SK-N-SH (cell line): ENCODE measurements at regions not wholly inside any gene's neighbourhood (a gene's known extent, or its start where the extent isn't known, plus 50 kb on each side); places are given as distances from the start of the nearest gene placed in this dataset.

Experiments
- CTCF ChIA-PET: fragments of 300-600, 350-600 bp; formaldehyde crosslinking; extraction: SDS; loops from one replicate; lab custom pipeline; 2021; lab: Yijun Ruan, JAX
- POLR2A ChIA-PET: fragments of 350-600 bp; sonication (Branson Sonifier 250); formaldehyde crosslinking; extraction: SDS; loops from one replicate; lab custom pipeline; 2020; ENCODE audit warnings: antibody characterized with exemption, inconsistent platforms; lab: Yijun Ruan, JAX
- DNase-seq: peaks from one replicate; pipeline ENCODE4 v3.0.0; 2012
- H2AFZ ChIP-seq: fragments of 200-600 bp; sonication (generic); 2 replicates; pipeline ENCODE4 v1.8.1; 2016; ENCODE audit warnings: antibody characterized with exemption, mild to moderate bottlenecking, low read depth
- H3F3A ChIP-seq: fragments of 200-600 bp; sonication (generic); replicated peaks from 2 replicates; pipeline ENCODE3; 2016; ENCODE audit warnings: antibody characterized with exemption, mild to moderate bottlenecking; ENCODE audit not compliant: insufficient read depth
- H3K27ac ChIP-seq, 2 experiments: fragments of 200-500 bp in 1 of 2; fragments of 200-600 bp in 1 of 2; sonication (Bioruptor generic) in 1 of 2; sonication (generic), shearing (Covaris generic) in 1 of 2; 2 replicates each; pipeline versions ENCODE4 v1.5.1 to v1.6.1; 2014 to 2016; ENCODE audit warnings: low read depth in 2 of 2, inconsistent platforms in 1 of 2, low read length in 1 of 2, mild to moderate bottlenecking in 1 of 2, mixed read lengths in 1 of 2
- H3K27me3 ChIP-seq: fragments of 200-600 bp; sonication (generic), shearing (Covaris generic); 2 replicates; pipeline ENCODE4 v1.6.1; 2016; ENCODE audit warnings: mixed run types; ENCODE audit not compliant: insufficient read depth
- H3K36me3 ChIP-seq, 2 experiments: fragments of 200-500 bp in 1 of 2; fragments of 200-600 bp in 1 of 2; sonication (Bioruptor generic) in 1 of 2; sonication (generic) in 1 of 2; replicated peaks in 1 of 2; 2 replicates each; pipeline versions ENCODE3 to v1.5.1; 2014 to 2016; ENCODE audit warnings: low read length in 1 of 2, mild to moderate bottlenecking in 1 of 2; ENCODE audit not compliant: insufficient read depth in 2 of 2, control insufficient read depth in 1 of 2
- H3K4me1 ChIP-seq, 2 experiments: fragments of 200-500 bp in 1 of 2; fragments of 200-600 bp in 1 of 2; sonication (Bioruptor generic) in 1 of 2; sonication (generic), shearing (Covaris generic) in 1 of 2; 2 replicates each; pipeline versions ENCODE4 v1.5.1 to v1.6.1; 2014 to 2016; ENCODE audit warnings: low read depth in 1 of 2, low read length in 1 of 2, mixed run types in 1 of 2; ENCODE audit not compliant: insufficient read depth in 2 of 2, control insufficient read depth in 1 of 2
- H3K4me2 ChIP-seq: fragments of 200-600 bp; sonication (generic), shearing (Covaris generic); 2 replicates; pipeline ENCODE4 v1.6.1; 2017; ENCODE audit warnings: mixed run types
- H3K4me3 ChIP-seq, 2 experiments: fragments of 200-500 bp in 1 of 2; fragments of 200-600 bp in 1 of 2; sonication (Bioruptor generic) in 1 of 2; sonication (generic), shearing (Covaris generic) in 1 of 2; 2 replicates each; pipeline versions ENCODE4 v1.5.1 to v1.8.1; 2014 to 2016; ENCODE audit warnings: low read depth in 2 of 2, inconsistent platforms in 1 of 2, low read length in 1 of 2, mild to moderate bottlenecking in 1 of 2, mixed read lengths in 1 of 2, moderate library complexity in 1 of 2
- H3K79me2 ChIP-seq: fragments of 200-600 bp; sonication (generic); 2 replicates; pipeline ENCODE4 v1.8.1; 2017; ENCODE audit warnings: mild to moderate bottlenecking; ENCODE audit not compliant: insufficient read depth
- H3K9ac ChIP-seq: fragments of 200-600 bp; sonication (generic); 2 replicates; pipeline ENCODE4 v1.6.1; 2017; ENCODE audit warnings: mixed run types
- H3K9me2 ChIP-seq: fragments of 200-600 bp; sonication (generic); 2 replicates; pipeline ENCODE4 v1.6.1; 2017; ENCODE audit warnings: mixed run types
- H3K9me3 ChIP-seq: fragments of 200-600 bp; sonication (generic); 2 replicates; pipeline ENCODE4 v1.6.1; 2017; ENCODE audit warnings: mixed run types, mild to moderate bottlenecking, moderate library complexity
- H4K20me1 ChIP-seq: fragments of 200-600 bp; sonication (generic); 2 replicates; pipeline ENCODE4 v1.6.1; 2017; ENCODE audit warnings: mild to moderate bottlenecking, mixed run types; ENCODE audit not compliant: insufficient read depth
- CTCF ChIP-seq: fragments of 200-600 bp; sonication (generic); IDR thresholded peaks from 2 replicates; pipeline ENCODE4 v1.6.1; 2017; ENCODE audit warnings: antibody characterized with exemption, mild to moderate bottlenecking, moderate library complexity
- ELF1 ChIP-seq: IDR thresholded peaks from 2 replicates; pipeline ENCODE4 v1.4.0; 2012
- EP300 ChIP-seq, 2 experiments: IDR thresholded peaks; 2 replicates each; pipeline versions ENCODE4 v1.4.0 to v1.6.1; 2012; ENCODE audit warnings: borderline replicate concordance in 1 of 2, low read depth in 1 of 2, low read length in 1 of 2
- EZH2phosphoT487 ChIP-seq: fragments of 200-600 bp; sonication (generic); IDR thresholded peaks from 2 replicates; pipeline ENCODE4 v1.6.1; 2017; ENCODE audit warnings: low read depth, mixed run types, mild to moderate bottlenecking, antibody characterized with exemption, moderate library complexity, borderline replicate concordance
- FOXM1 ChIP-seq: IDR thresholded peaks from 2 replicates; pipeline ENCODE4 v1.4.0; 2012; ENCODE audit warnings: low read depth, mild to moderate bottlenecking
- GABPA ChIP-seq: IDR thresholded peaks from 2 replicates; pipeline ENCODE4 v1.4.0; 2012; ENCODE audit warnings: low read depth, mild to moderate bottlenecking
- MAX ChIP-seq: IDR thresholded peaks from 2 replicates; pipeline ENCODE4 v1.4.0; 2012; ENCODE audit warnings: low read depth
- NFIC ChIP-seq: IDR thresholded peaks from 2 replicates; pipeline ENCODE4 v1.4.0; 2012; ENCODE audit warnings: borderline replicate concordance
- NRF1 ChIP-seq: IDR thresholded peaks from 2 replicates; pipeline ENCODE4 v1.6.1; 2012; ENCODE audit warnings: low read depth, mild to moderate bottlenecking, low read length
- PBX3 ChIP-seq: IDR thresholded peaks from 2 replicates; pipeline ENCODE4; 2012
- SIN3A ChIP-seq: IDR thresholded peaks from 2 replicates; pipeline ENCODE4 v1.6.1; 2012; ENCODE audit warnings: low read depth, mild to moderate bottlenecking, low read length, moderate library complexity, borderline replicate concordance
- SMC3 ChIP-seq: IDR thresholded peaks from 2 replicates; pipeline ENCODE4 v1.6.1; 2012; ENCODE audit warnings: low read depth, low read length, improper control_type of control experiment
- TCF12 ChIP-seq: IDR thresholded peaks from 2 replicates; pipeline ENCODE4 v1.4.0; 2012
- TEAD4 ChIP-seq: IDR thresholded peaks from 2 replicates; pipeline ENCODE4 v1.4.0; 2012; ENCODE audit warnings: mild to moderate bottlenecking, borderline replicate concordance; ENCODE audit not compliant: insufficient read depth
- USF1 ChIP-seq: IDR thresholded peaks from 2 replicates; pipeline ENCODE4 v1.4.0; 2012; ENCODE audit warnings: low read depth, borderline replicate concordance
- YY1 ChIP-seq: IDR thresholded peaks from 2 replicates; pipeline ENCODE4 v1.4.0; 2012; ENCODE audit warnings: low read depth, mild to moderate bottlenecking
- ZBTB33 ChIP-seq: IDR thresholded peaks from 2 replicates; pipeline ENCODE4 v1.4.0; 2012; ENCODE audit warnings: low read depth, borderline replicate concordance
- WGBS: methylation state at CpG from one replicate; pipeline ENCODE4 v1.1.6; 2017; ENCODE audit warnings: low lambda C conversion rate; 5-methylcytosine and 5-hydroxymethylcytosine counted together

GRCh38 chr1:244953901-244954300 lies 89.6 kb upstream of the HNRNPU start (continued):
- no peak for TF ChIP-seq FOXM1
- no peak for TF ChIP-seq CTCF
- no peak for TF ChIP-seq NRF1
- TF ChIP-seq, all 33 proteins: peak for 0

GRCh38 chr1:244952940-244953339 lies 88.6 kb upstream of the HNRNPU start:
- CTCF ChIA-PET: no interaction called here

More at GRCh38 chr1:244952940-244953339, 88.6 kb upstream of the HNRNPU start:
- Histone ChIP-seq H3K9ac (no peak overlapping the region), H3K27me3 (no peaks in the 10 kb centered on the region), H3K9me2 (no peaks in the 10 kb centered on the region), H3K4me2 (no peak overlapping the region), H2AFZ (no peak overlapping the region), H4K20me1 (no peaks in the 10 kb centered on the region), H3K79me2 (no peaks in the 10 kb centered on the region), H3K27ac (no peak overlapping the region), H3K4me3 (no peak overlapping the region), H3K9me3 (no peaks in the 10 kb centered on the region), H3K36me3 (no peaks in the 10 kb centered on the region), H3K4me1 (no peaks in the 10 kb centered on the region), H3F3A (no peaks in the 10 kb centered on the region)
- TF ChIP-seq TEAD4 (no peak), PBX3 (no peak), YY1 (no peak), MAX (no peak), GABPA (no peak), TCF12 (no peak), SIN3A (no peak), ELF1 (no peak), ZBTB33 (no peak), NFIC (no peak), USF1 (no peak), SMC3 (no peak), EZH2phosphoT487 (no peak), EP300 (IDR thresholded peaks at IDR 0.05; ENCODE audit: borderline replicate concordance in 1 of 2, low read depth in 1 of 2, low read length in 1 of 2) (no peak)
- no peak for DNase-seq
- 68% methylated on average over 8 of the region's 8 CpGs for WGBS
- POLR2A ChIA-PET: no interaction called here
